ENCODE measurements at regions not wholly inside any gene's neighbourhood (a gene's known extent, or its start where the extent isn't known, plus 50 kb on each side); places are given as distances from the start of the nearest gene placed in this dataset.

DNA sequence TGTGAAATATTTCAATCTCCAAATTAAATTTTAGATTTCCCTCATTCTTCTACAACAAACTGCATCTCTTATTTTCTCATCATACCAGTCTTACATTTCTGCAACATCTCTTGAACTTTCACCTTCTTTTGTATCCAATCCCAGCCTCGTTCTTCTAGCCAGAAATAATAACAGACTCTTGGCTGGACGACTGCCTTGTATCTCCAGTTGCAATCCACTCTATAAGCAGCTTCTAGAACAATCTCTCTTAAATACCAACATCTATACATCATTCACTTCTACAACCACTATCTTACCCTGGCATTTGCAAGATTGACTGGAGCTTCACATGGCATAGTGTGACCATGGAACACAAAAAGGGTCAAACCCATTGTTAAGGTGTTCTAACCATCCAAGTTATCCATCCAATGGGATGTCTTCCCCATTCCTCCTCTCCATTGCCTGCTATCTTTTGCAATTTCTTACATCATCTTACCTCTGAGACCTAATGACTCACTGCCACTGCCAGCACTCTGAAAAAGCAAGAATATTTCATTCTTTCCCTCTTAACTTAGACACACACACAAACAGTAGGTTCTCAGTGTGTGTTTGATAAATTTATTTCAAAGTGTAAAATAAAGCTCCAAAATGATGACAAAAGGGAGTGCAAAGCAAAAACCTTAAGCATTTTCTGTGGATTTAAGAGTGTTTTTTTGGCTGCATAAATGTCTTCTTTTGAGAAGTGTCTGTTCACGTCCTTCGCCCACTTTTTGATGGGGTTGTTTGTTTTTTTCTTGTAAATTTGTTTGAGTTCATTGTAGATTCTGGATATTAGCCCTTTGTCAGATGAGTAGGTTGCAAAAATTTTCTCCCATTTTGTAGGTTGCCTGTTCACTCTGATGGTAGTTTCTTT, 145.6 kb downstream of the METTL4 start:
- Histone ChIP-seq H3K9me3 (ENCODE audit: control insufficient read depth in 4 of 4, low read length in 3 of 4) (peaks cover 0 to 5% (median 5%) of the 10 kb centered on the region in 4 donors), H3K27me3 (ENCODE audit: control insufficient read depth in 4 of 4, insufficient read depth in 4 of 4, low read length in 3 of 4) (peaks cover 0 to 4% (median 0%) of the 10 kb centered on the region in 4 donors), H3K4me1 (ENCODE audit: control insufficient read depth in 4 of 4, insufficient read depth in 4 of 4, low read length in 3 of 4) (no peaks in the 10 kb centered on the region), H3K4me3 (ENCODE audit: low read depth in 1 of 3, low read length in 3 of 3) (no peak overlapping the region), H3K36me3 (ENCODE audit: control insufficient read depth in 4 of 4, insufficient read depth in 3 of 4, low read depth in 1 of 4, low read length in 3 of 4) (no peaks in the 10 kb centered on the region), H3K27ac (ENCODE audit: low read depth in 1 of 2, low read length in 2 of 2) (no peak overlapping the region), H3K9ac (ENCODE audit: low read depth in 1 of 2, low read length in 2 of 2) (no peak overlapping the region)
- 67% methylated on average over 4 of the region's 4 CpGs for WGBS
- TF ChIP-seq HNF4G (IDR thresholded peaks at IDR 0.05), result no peak
- no peak for TF ChIP-seq REST (IDR thresholded peaks at IDR 0.05)
- TF ChIP-seq ATF3 (IDR thresholded peaks at IDR 0.05), result no peak
- TF ChIP-seq RAD21 (IDR thresholded peaks at IDR 0.05), result no peak
- no peak for TF ChIP-seq CTCF (IDR thresholded peaks at IDR 0.05; ENCODE audit: low read depth, low read length, missing input control)
- no peak for TF ChIP-seq RXRA (IDR thresholded peaks at IDR 0.05)
- TF ChIP-seq YY1 (IDR thresholded peaks at IDR 0.05), result no peak
- TF ChIP-seq TAF1 (conservative IDR thresholded peaks at IDR 0.05), result no peak
- TF ChIP-seq NR2F2 (IDR thresholded peaks at IDR 0.05), result no peak
- TF ChIP-seq HNF4A (conservative IDR thresholded peaks at IDR 0.05), result no peak
- TF ChIP-seq JUND (IDR thresholded peaks at IDR 0.05), result no peak
- no peak for TF ChIP-seq ZBTB33 (IDR thresholded peaks at IDR 0.05)
- no peak for TF ChIP-seq GABPA (IDR thresholded peaks at IDR 0.05 in 1 of 2, conservative IDR thresholded peaks at IDR 0.05 in 1 of 2)
- DNase-seq (ENCODE audit: low spot score), result no peak

- H3K27ac ChIP-seq (ENCODE audit: low read depth in 1 of 2, low read length in 2 of 2), result no peak overlapping the region
- no peak for DNase-seq (ENCODE audit: low spot score)
- no peak for TF ChIP-seq HNF4A (conservative IDR thresholded peaks at IDR 0.05)
- no peak for TF ChIP-seq RAD21 (IDR thresholded peaks at IDR 0.05)
- no peak for TF ChIP-seq HNF4G (IDR thresholded peaks at IDR 0.05)
- TF ChIP-seq EGR1 (IDR thresholded peaks at IDR 0.05; ENCODE audit: low read depth in 2 of 2), result no peak
- no peak for TF ChIP-seq RXRA (IDR thresholded peaks at IDR 0.05)
- TF ChIP-seq YY1 (IDR thresholded peaks at IDR 0.05), result no peak
- H3K27me3 ChIP-seq (ENCODE audit: control insufficient read depth in 4 of 4, insufficient read depth in 4 of 4, low read length in 3 of 4), result no peaks in the 10 kb centered on the region
- no peak overlapping the region for H3K4me3 ChIP-seq (ENCODE audit: low read depth in 1 of 3, low read length in 3 of 3)
- no peak overlapping the region for H3K9ac ChIP-seq (ENCODE audit: low read depth in 1 of 2, low read length in 2 of 2)
- no peaks in the 10 kb centered on the region for H3K4me1 ChIP-seq (ENCODE audit: control insufficient read depth in 4 of 4, insufficient read depth in 4 of 4, low read length in 3 of 4)
- no peaks in the 10 kb centered on the region for H3K36me3 ChIP-seq (ENCODE audit: control insufficient read depth in 4 of 4, insufficient read depth in 3 of 4, low read depth in 1 of 4, low read length in 3 of 4)
- H3K9me3 ChIP-seq (ENCODE audit: control insufficient read depth in 4 of 4, low read length in 3 of 4), result peaks cover 0 to 5% (median 5%) of the 10 kb centered on the region in 4 donors
These were observed 141.1 kb downstream of the METTL4 start for GRCh38 chr18:2430191-2430590.
